ENCODE measurements at regions not wholly inside any gene's neighbourhood (a gene's known extent, or its start where the extent isn't known, plus 50 kb on each side); places are given as distances from the start of the nearest gene placed in this dataset.

- no peak overlapping the region for H3K9ac ChIP-seq
- H3K9me3 ChIP-seq (ENCODE audit: low read depth) = no peaks in the 10 kb centered on the region
- TF ChIP-seq EZH2 (IDR thresholded peaks at IDR 0.05; ENCODE audit: insufficient read depth, poor library complexity, severe bottlenecking) (no peak), EZH2phosphoT487 (IDR thresholded peaks at IDR 0.05; ENCODE audit: insufficient read depth, low read depth) (no peak)
- in situ Hi-C loops (cut with MboI) = no loop called here
- 57% methylated on average over 6 of the region's 6 CpGs for WGBS, 2 experiments (ENCODE audit: low coverage in 1 of 2, low lambda C conversion rate in 2 of 2, missing lambda C conversion rate in 2 of 2)
- H2AFZ ChIP-seq = no peak overlapping the region
- DNase-seq = no peak
- H3K4me2 ChIP-seq (ENCODE audit: unreplicated experiment) = no peak overlapping the region
- no peaks in the 10 kb centered on the region for H3K9me2 ChIP-seq (ENCODE audit: insufficient read depth)
- H3K36me3 ChIP-seq (ENCODE audit: low read depth) = no peaks in the 10 kb centered on the region
- no peaks in the 10 kb centered on the region for H3K27me3 ChIP-seq (replicated peaks; ENCODE audit: insufficient read depth)
- H4K20me1 ChIP-seq (ENCODE audit: insufficient read depth) = no peaks in the 10 kb centered on the region
- no peaks in the 10 kb centered on the region for H3K4me1 ChIP-seq (ENCODE audit: insufficient read depth)
- no peak overlapping the region for H3K4me3 ChIP-seq
- no peaks in the 10 kb centered on the region for H3F3A ChIP-seq (ENCODE audit: insufficient read depth)
- H3K79me2 ChIP-seq (ENCODE audit: insufficient read depth) = no peaks in the 10 kb centered on the region
- H3K27ac ChIP-seq = no peak overlapping the region
Observed at GRCh38 chr9:32844259-32844658, 60.9 kb downstream of the TMEM215 start.

GRCh38 chr9:32854271-32854670 lies 70.9 kb downstream of the TMEM215 start:
- H3K4me2 ChIP-seq (ENCODE audit: unreplicated experiment) = no peak overlapping the region
- H3K27ac ChIP-seq = no peak overlapping the region
- H3F3A ChIP-seq (ENCODE audit: insufficient read depth) = no peaks in the 10 kb centered on the region
- TF ChIP-seq EZH2 (IDR thresholded peaks at IDR 0.05; ENCODE audit: insufficient read depth, poor library complexity, severe bottlenecking) = no peak
- TF ChIP-seq EZH2phosphoT487 (IDR thresholded peaks at IDR 0.05; ENCODE audit: insufficient read depth, low read depth) = no peak
- no peak overlapping the region for H3K9ac ChIP-seq
- no peak for DNase-seq
- H4K20me1 ChIP-seq (ENCODE audit: insufficient read depth) = no peaks in the 10 kb centered on the region
- peaks cover 6% of the 10 kb centered on the region; the same call in 1 of the 2 replicates for H3K27me3 ChIP-seq (replicated peaks; ENCODE audit: insufficient read depth)
- WGBS, 2 experiments (ENCODE audit: low coverage in 1 of 2, low lambda C conversion rate in 2 of 2, missing lambda C conversion rate in 2 of 2) = 35 to 38% methylated on average over 3 of the region's 3 CpGs
- H3K4me3 ChIP-seq = no peak overlapping the region
- no peaks in the 10 kb centered on the region for H3K9me2 ChIP-seq (ENCODE audit: insufficient read depth)
- no peaks in the 10 kb centered on the region for H3K79me2 ChIP-seq (ENCODE audit: insufficient read depth)
- no peak overlapping the region for H2AFZ ChIP-seq
- H3K9me3 ChIP-seq (ENCODE audit: low read depth) = no peaks in the 10 kb centered on the region
- H3K4me1 ChIP-seq (ENCODE audit: insufficient read depth) = no peaks in the 10 kb centered on the region
- in situ Hi-C loops (cut with MboI) = no loop called here
- H3K36me3 ChIP-seq (ENCODE audit: low read depth) = no peaks in the 10 kb centered on the region

- Histone ChIP-seq H3K9ac (no peak overlapping the region), H3K4me1 (ENCODE audit: insufficient read depth) (no peaks in the 10 kb centered on the region), H3K9me2 (ENCODE audit: insufficient read depth) (no peaks in the 10 kb centered on the region), H3F3A (ENCODE audit: insufficient read depth) (no peaks in the 10 kb centered on the region), H2AFZ (no peak overlapping the region), H3K27me3 (replicated peaks; ENCODE audit: insufficient read depth) (peaks cover 6% of the 10 kb centered on the region; the same call in 1 of the 2 replicates), H3K4me2 (ENCODE audit: unreplicated experiment) (no peak overlapping the region), H3K36me3 (ENCODE audit: low read depth) (no peaks in the 10 kb centered on the region), H3K9me3 (ENCODE audit: low read depth) (no peaks in the 10 kb centered on the region), H4K20me1 (ENCODE audit: insufficient read depth) (no peaks in the 10 kb centered on the region), H3K4me3 (no peak overlapping the region), H3K27ac (no peak overlapping the region), H3K79me2 (ENCODE audit: insufficient read depth) (no peaks in the 10 kb centered on the region)
- TF ChIP-seq EZH2phosphoT487 (IDR thresholded peaks at IDR 0.05; ENCODE audit: insufficient read depth, low read depth) (no peak), EZH2 (IDR thresholded peaks at IDR 0.05; ENCODE audit: insufficient read depth, poor library complexity, severe bottlenecking) (no peak)
- WGBS, 2 experiments (ENCODE audit: low coverage in 1 of 2, low lambda C conversion rate in 2 of 2, missing lambda C conversion rate in 2 of 2) = 21 to 29% methylated on average over 5 of the region's 5 CpGs
- in situ Hi-C loops (cut with MboI) = no loop called here
- DNase-seq = no peak
Observed at GRCh38 chr9:32855752-32856151, 72.4 kb downstream of the TMEM215 start.

- no peak for DNase-seq
- H3K79me2 ChIP-seq (ENCODE audit: insufficient read depth) = no peaks in the 10 kb centered on the region
- H3F3A ChIP-seq (ENCODE audit: insufficient read depth) = no peaks in the 10 kb centered on the region
- H3K27ac ChIP-seq = no peak overlapping the region
- H3K9ac ChIP-seq = no peak overlapping the region
- 33 to 38% methylated on average over 5 of the region's 5 CpGs for WGBS, 2 experiments (ENCODE audit: low coverage in 1 of 2, low lambda C conversion rate in 2 of 2, missing lambda C conversion rate in 2 of 2)
- no peaks in the 10 kb centered on the region for H3K4me1 ChIP-seq (ENCODE audit: insufficient read depth)
- TF ChIP-seq EZH2 (IDR thresholded peaks at IDR 0.05; ENCODE audit: insufficient read depth, poor library complexity, severe bottlenecking) (no peak), EZH2phosphoT487 (IDR thresholded peaks at IDR 0.05; ENCODE audit: insufficient read depth, low read depth) (no peak)
- H4K20me1 ChIP-seq (ENCODE audit: insufficient read depth) = no peaks in the 10 kb centered on the region
- no peak overlapping the region for H3K4me3 ChIP-seq
- no peak overlapping the region for H3K4me2 ChIP-seq (ENCODE audit: unreplicated experiment)
- no peaks in the 10 kb centered on the region; the same call in none of the 2 replicates for H3K27me3 ChIP-seq (replicated peaks; ENCODE audit: insufficient read depth)
- no peak overlapping the region for H2AFZ ChIP-seq
- H3K9me2 ChIP-seq (ENCODE audit: insufficient read depth) = no peaks in the 10 kb centered on the region
- H3K36me3 ChIP-seq (ENCODE audit: low read depth) = no peaks in the 10 kb centered on the region
- in situ Hi-C loops (cut with MboI) = no loop called here
- no peaks in the 10 kb centered on the region for H3K9me3 ChIP-seq (ENCODE audit: low read depth)
Observed at GRCh38 chr9:32863291-32863690, 80.0 kb downstream of the TMEM215 start.

- Histone ChIP-seq H3F3A (ENCODE audit: insufficient read depth) (no peaks in the 10 kb centered on the region), H3K79me2 (ENCODE audit: insufficient read depth) (no peaks in the 10 kb centered on the region), H3K36me3 (ENCODE audit: low read depth) (no peaks in the 10 kb centered on the region), H3K4me1 (ENCODE audit: insufficient read depth) (no peaks in the 10 kb centered on the region), H3K27me3 (replicated peaks; ENCODE audit: insufficient read depth) (no peaks in the 10 kb centered on the region; the same call in none of the 2 replicates), H3K27ac (no peak overlapping the region), H2AFZ (no peak overlapping the region), H3K4me3 (no peak overlapping the region), H3K4me2 (ENCODE audit: unreplicated experiment) (no peak overlapping the region), H4K20me1 (ENCODE audit: insufficient read depth) (no peaks in the 10 kb centered on the region), H3K9ac (no peak overlapping the region), H3K9me3 (ENCODE audit: low read depth) (no peaks in the 10 kb centered on the region), H3K9me2 (ENCODE audit: insufficient read depth) (no peaks in the 10 kb centered on the region)
- DNase-seq = no peak
- in situ Hi-C loops (cut with MboI) = no loop called here
- no peak for TF ChIP-seq EZH2 (IDR thresholded peaks at IDR 0.05; ENCODE audit: insufficient read depth, poor library complexity, severe bottlenecking)
Observed at GRCh38 chr9:32864971-32865370, 81.6 kb downstream of the TMEM215 start.
